ENCODE measurements at regions not wholly inside any gene's neighbourhood (a gene's known extent, or its start where the extent isn't known, plus 50 kb on each side); places are given as distances from the start of the nearest gene placed in this dataset.
"Not testable (repeated sequence)": the region's sequence is repeated elsewhere in the genome, so short reads cannot be mapped to it uniquely, and the experiment has no call there.

GRCh38 chr5:118165619-118166018 is 822.7 kb downstream of the DTWD2 start:
- no peak overlapping the region for H3K4me3 ChIP-seq (ENCODE audit: low read depth, low read length)
- DNase-seq (ENCODE audit: low read depth): no peak

DNA sequence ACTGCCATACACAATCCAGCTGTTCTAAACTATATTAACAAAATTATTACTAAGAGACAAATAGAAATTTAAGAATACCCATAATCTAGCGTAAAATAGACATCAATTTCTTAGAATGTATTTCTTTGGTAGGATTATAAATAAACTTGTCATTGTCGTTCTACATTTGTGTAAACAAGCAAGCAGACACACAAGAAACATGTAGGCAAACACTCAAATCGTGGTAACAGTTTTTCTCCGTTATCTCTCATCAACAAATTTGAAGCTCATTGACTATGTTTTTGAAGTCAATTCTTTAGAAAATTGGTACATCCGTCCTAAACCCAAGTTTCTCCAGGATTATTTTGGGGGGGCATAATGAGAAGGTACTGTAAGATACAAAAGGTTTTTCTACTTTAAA is 832.2 kb downstream of the DTWD2 start:
- DNase-seq (ENCODE audit: low read depth): no peak
- H3K4me3 ChIP-seq (ENCODE audit: low read depth, low read length): no peak overlapping the region

GRCh38 chr5:118146824-118147223 is 841.5 kb downstream of the DTWD2 start:
- DNase-seq (ENCODE audit: low read depth): no peak
- H3K4me3 ChIP-seq (ENCODE audit: low read depth, low read length): no peak overlapping the region

- no peak for DNase-seq (ENCODE audit: low read depth)
- no peak overlapping the region for H3K4me3 ChIP-seq (ENCODE audit: low read depth, low read length)
Measured at GRCh38 chr5:118144540-118144939, 843.8 kb downstream of the DTWD2 start.

DNA sequence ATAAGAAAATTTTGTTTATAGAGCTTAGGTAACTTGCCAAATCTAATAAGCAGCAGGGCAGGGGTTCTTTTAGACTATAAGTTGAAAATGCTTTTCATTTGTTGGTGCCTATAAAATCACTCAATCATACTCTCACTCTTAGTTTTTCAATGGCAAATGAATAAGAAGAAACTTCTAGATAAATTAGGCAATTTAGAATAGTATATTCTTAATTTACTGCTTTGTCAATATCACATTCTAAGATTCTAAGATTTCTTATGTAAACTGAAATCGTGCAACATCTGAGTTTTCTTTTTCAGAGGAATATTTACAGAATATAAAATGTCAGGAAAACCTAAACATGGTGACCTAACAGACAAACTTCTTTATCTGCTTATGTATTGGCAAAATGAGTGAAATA is 849.0 kb downstream of the DTWD2 start:
- no peak for DNase-seq (ENCODE audit: low read depth)
- H3K4me3 ChIP-seq (ENCODE audit: low read depth, low read length): no peak overlapping the region

DNA sequence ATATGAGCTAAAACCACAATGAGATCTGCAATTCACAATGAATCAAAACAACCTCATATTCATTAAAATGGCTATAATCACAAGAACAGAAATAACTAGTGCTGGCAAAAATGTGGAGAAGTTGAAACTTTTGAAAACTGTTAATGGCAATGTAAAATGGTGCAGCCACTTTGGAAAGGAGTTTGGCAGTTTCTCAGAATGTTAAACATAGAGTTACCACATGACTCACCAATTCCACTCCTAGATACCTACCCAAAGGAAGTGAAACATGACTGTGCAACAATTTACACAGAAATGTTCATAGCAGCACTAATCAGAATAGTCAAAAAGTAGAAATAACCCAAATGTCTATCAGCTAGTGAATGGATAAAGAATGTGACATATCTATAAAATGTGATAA is 862.2 kb downstream of the DTWD2 start:
- H3K4me3 ChIP-seq (ENCODE audit: low read depth, low read length): no peak overlapping the region

DNA sequence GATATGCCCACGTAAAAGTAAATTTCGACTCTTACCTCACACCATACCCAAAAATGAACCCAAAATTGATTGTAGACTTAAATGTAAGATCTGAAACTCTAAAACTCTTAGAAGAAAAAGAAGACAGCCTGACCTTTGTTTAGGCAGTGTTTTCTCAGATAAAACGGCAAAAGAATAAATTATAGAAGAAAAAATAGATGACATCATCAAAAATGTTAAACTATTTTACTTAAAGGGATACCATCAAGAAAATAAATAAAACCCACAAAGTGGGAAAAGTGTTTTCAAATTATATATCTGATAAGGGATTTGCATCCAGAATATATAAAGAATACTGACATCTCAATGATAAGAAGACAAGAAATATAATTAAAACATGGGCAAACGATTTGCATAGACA is 862.7 kb downstream of the DTWD2 start:
- no peak for DNase-seq (ENCODE audit: low read depth)
- H3K4me3 ChIP-seq (ENCODE audit: low read depth, low read length): no peak overlapping the region

More for the DNA sequence above, 862.2 kb downstream of the DTWD2 start:
- no peak for DNase-seq (ENCODE audit: low read depth)

DNA sequence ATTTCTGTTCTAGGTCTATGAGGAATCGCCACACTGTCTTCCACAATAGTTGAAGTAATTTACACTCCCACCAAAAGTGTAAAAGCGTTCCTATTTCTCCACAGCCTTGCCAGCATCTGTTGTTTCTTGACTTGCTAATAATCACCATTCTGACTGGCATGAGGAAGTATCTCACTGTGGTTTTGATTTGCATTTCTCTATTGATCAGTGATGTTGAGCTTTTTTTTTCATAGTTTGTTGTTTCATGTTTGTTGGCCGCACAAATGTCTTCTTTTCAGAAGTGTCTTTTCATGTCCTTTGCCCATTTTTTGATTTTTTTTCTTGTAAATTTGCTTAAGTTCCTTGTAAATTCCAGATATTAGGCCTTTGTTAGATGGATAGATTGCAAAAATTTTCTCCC is 867.1 kb downstream of the DTWD2 start:
- no peak for DNase-seq (ENCODE audit: low read depth)

GRCh38 chr5:118115791-118116190 is 872.6 kb downstream of the DTWD2 start:
- H3K4me3 ChIP-seq (ENCODE audit: low read depth, low read length): no peak overlapping the region
- DNase-seq (ENCODE audit: low read depth): no peak

More for the DNA sequence above, 867.1 kb downstream of the DTWD2 start:
- no peak overlapping the region for H3K4me3 ChIP-seq (ENCODE audit: low read depth, low read length)

- DNase-seq (ENCODE audit: low read depth): no peak
- no peak overlapping the region for H3K4me3 ChIP-seq (ENCODE audit: low read depth, low read length)
Measured at GRCh38 chr5:118111956-118112355, 876.4 kb downstream of the DTWD2 start.

- not testable (repeated sequence) for H3K4me3 ChIP-seq (ENCODE audit: low read depth, low read length); DNase-seq (ENCODE audit: low read depth)
Measured at GRCh38 chr5:118107246-118107645, 881.1 kb downstream of the DTWD2 start.

DNA sequence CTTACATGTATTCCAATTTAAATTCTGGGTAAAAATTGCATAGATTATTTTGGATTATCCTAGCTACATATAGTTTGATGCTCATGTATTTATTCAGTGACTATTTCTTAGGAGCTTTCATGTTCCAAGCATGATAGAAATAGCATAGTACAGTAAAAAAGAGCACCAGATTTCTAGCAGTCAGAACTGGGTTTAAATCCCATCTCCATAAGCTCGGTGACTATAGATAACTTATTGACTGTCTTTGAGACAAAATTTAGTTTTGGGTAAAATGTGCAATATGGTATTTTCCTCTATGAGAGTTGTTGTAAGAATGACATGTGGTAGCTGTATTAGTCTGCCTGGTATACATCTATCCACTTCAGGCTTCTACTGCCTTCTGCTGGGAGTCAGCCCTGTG is 889.6 kb downstream of the DTWD2 start:
- no peak overlapping the region for H3K4me3 ChIP-seq (ENCODE audit: low read depth, low read length)
- DNase-seq (ENCODE audit: low read depth): no peak

DNA sequence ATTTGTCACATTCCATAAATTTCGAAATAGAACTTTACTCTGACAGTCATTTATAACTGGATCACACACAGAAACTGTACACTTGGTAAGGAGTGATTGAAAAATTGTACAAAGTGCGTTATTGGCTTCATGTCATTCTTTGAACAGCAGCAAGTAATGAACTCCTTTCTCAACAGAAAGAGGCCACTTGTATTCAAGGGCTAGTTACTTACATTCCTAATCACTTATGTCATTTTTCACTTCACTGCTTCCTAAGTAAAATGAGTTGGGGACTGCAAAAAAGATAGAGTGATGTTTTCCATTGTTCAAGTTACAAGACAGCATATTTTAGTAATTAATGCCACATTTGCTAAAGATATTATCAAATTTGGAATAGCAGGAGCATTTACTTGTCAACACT is 893.2 kb downstream of the DTWD2 start:
- DNase-seq (ENCODE audit: low read depth): no peak
- no peak overlapping the region for H3K4me3 ChIP-seq (ENCODE audit: low read depth, low read length)

GRCh38 chr5:118088448-118088847 is 899.9 kb downstream of the DTWD2 start:
- no peak overlapping the region for H3K4me3 ChIP-seq (ENCODE audit: low read depth, low read length)
- no peak for DNase-seq (ENCODE audit: low read depth)

GRCh38 chr5:118076490-118076889 is 911.9 kb downstream of the DTWD2 start:
- DNase-seq (ENCODE audit: low read depth): no peak
- H3K4me3 ChIP-seq (ENCODE audit: low read depth, low read length): no peak overlapping the region

- H3K4me3 ChIP-seq (ENCODE audit: low read depth, low read length): no peak overlapping the region
- no peak for DNase-seq (ENCODE audit: low read depth)
Measured at GRCh38 chr5:118070041-118070440, 918.3 kb downstream of the DTWD2 start.

- H3K4me3 ChIP-seq (ENCODE audit: low read depth, low read length): no peak overlapping the region
- DNase-seq (ENCODE audit: low read depth): no peak
Measured at GRCh38 chr5:118069452-118069851, 918.9 kb downstream of the DTWD2 start.

DNA sequence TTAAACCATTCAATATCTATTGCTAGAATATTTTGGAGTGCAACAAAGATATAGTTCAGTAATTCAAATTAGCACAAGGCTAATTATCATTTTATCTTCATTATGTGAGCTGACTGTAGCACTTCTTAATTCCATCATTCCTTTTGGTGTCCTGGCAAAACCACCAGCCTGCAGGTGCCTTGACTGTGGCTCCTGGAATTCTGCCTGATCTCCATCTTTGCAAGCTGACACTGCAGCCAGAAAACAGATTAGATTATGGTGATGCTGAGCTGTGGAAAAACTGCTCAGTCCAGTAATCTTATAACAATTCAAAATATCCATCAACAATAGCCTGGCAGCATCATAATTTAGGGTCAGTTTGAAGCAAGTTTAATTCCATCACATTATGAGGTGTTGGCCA is 919.5 kb downstream of the DTWD2 start:
- no peak overlapping the region for H3K4me3 ChIP-seq (ENCODE audit: low read depth, low read length)
- DNase-seq (ENCODE audit: low read depth): no peak

- H3K4me3 ChIP-seq (ENCODE audit: low read depth, low read length); DNase-seq (ENCODE audit: low read depth): not testable (repeated sequence)
Measured at GRCh38 chr5:118063836-118064235, 924.5 kb downstream of the DTWD2 start.

- H3K4me3 ChIP-seq (ENCODE audit: low read depth, low read length): no peak overlapping the region
- DNase-seq (ENCODE audit: low read depth): no peak
Measured at GRCh38 chr5:118060833-118061232, 927.5 kb downstream of the DTWD2 start.

- no peak for DNase-seq (ENCODE audit: low read depth)
- H3K4me3 ChIP-seq (ENCODE audit: low read depth, low read length): no peak overlapping the region
Measured at GRCh38 chr5:118052503-118052902, 935.8 kb downstream of the DTWD2 start.

GRCh38 chr5:118044169-118044568 is 944.2 kb downstream of the DTWD2 start:
- no peak for DNase-seq (ENCODE audit: low read depth)
- H3K4me3 ChIP-seq (ENCODE audit: low read depth, low read length): no peak overlapping the region
